Prostate gland (tissue), 2 donors: ENCODE measurements at regions not wholly inside any gene's neighbourhood (a gene's known extent, or its start where the extent isn't known, plus 50 kb on each side); places are given as distances from the start of the nearest gene placed in this dataset.

Experiments
- CTCF ChIP-seq, 4 experiments: fragments of 200-600 bp in 2 of 4; fragments of 450-650 bp in 2 of 4; sonication (generic) in 2 of 4; IDR thresholded peaks; 1 replicate in 3 of 4; 2 replicates in 1 of 4; pipeline ENCODE4 v1.5.1; 2016 to 2019; ENCODE audit warnings: antibody characterized with exemption in 4 of 4, mild to moderate bottlenecking in 2 of 4, moderate library complexity in 2 of 4
- POLR2AphosphoS5 ChIP-seq: sonication (generic); formaldehyde crosslinking; IDR thresholded peaks from one replicate; pipeline ENCODE4 v1.6.1; 2017; ENCODE audit warnings: antibody characterized with exemption

GRCh38 chr12:29882846-29883245 is 99.1 kb upstream of the TMTC1 start:
- no peak for TF ChIP-seq POLR2AphosphoS5
- no peak for TF ChIP-seq CTCF (IDR thresholded peaks at IDR 0.05)
